Body of pancreas (tissue), 4 donors: ENCODE measurements at regions not wholly inside any gene's neighbourhood (a gene's known extent, or its start where the extent isn't known, plus 50 kb on each side); places are given as distances from the start of the nearest gene placed in this dataset.

Experiments
- ATAC-seq: fragments of 150-250 bp; one replicate; pipeline ENCODE4 v1.9.1; 2016
- DNase-seq, 4 donors: peaks; one replicate each; pipeline ENCODE4 v3.0.0-alpha.2; 2019
- H3K27ac ChIP-seq, 4 donors: fragments of 200-600 bp; sonication (generic); 1 replicate in 3 of 4; 2 replicates in 1 of 4; pipeline versions ENCODE4 v1.5.1 to v1.6.1; 2016 to 2019; ENCODE audit warnings: mild to moderate bottlenecking in 1 of 4, mixed read lengths in 1 of 4, moderate library complexity in 1 of 4
- H3K27me3 ChIP-seq, 2 donors: fragments of 200-600 bp; sonication (generic); one replicate each; pipeline ENCODE4 v1.6.0; 2016; ENCODE audit warnings: mild to moderate bottlenecking in 1 of 2
- H3K36me3 ChIP-seq, 2 donors: fragments of 200-600 bp; sonication (generic); replicated peaks in 1 of 2; 2 replicates each; pipeline ENCODE4 v1.5.1; 2016; ENCODE audit warnings: low read depth in 2 of 2; ENCODE audit not compliant: insufficient read depth in 1 of 2
- H3K4me1 ChIP-seq: fragments of 200-600 bp; sonication (generic); one replicate; pipeline ENCODE4 v1.6.0; 2016
- H3K4me3 ChIP-seq, 2 donors: fragments of 200-600 bp; sonication (generic); 1 replicate in 1 of 2; 2 replicates in 1 of 2; pipeline ENCODE4 v1.5.1; 2016 to 2019
- H3K9me3 ChIP-seq, 3 donors: fragments of 200-600 bp; sonication (generic); 1 replicate in 2 of 3; 2 replicates in 1 of 3; pipeline ENCODE4 v1.5.1; 2016
- CTCF ChIP-seq, 7 experiments: fragments of 450-650 bp in 4 of 7; fragments of 200-600 bp in 3 of 7; sonication (generic) in 3 of 7; IDR thresholded peaks; one replicate each; pipeline ENCODE4 v1.5.1; 2016 to 2019; ENCODE audit warnings: antibody characterized with exemption in 7 of 7
- POLR2A ChIP-seq, 3 donors: fragments of 450-650 bp; IDR thresholded peaks; one replicate each; pipeline ENCODE4 v1.6.1; 2016; ENCODE audit warnings: antibody characterized with exemption in 3 of 3, mild to moderate bottlenecking in 2 of 3
- WGBS, 2 donors: methylation state at CpG; one replicate each; pipeline ENCODE4 v1.1.5; 2017; 5-methylcytosine and 5-hydroxymethylcytosine counted together
- intact Hi-C: fragments of 100-400 bp; cut with DNase I; formaldehyde crosslinking; loops from one replicate; pipeline ENCODE4 v1.15.1; 2023

DNA sequence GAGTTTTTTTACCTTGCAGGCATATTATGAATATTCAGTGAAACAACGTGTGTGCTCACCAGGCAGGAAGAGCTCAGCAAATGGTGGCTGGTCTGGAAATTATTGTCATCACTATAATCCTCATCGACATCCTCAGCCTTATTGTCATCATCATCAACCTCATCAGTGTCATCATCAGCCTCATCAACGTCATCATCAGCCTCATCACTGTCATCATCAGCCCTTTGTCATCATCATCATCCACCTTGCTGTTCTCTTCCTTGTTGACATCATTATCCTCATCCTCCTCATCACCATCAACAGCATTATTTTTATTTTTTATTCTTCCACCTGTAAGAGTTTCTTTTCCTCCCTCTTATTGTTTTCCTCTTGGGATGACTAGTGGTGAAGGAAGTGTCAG, 142.3 kb upstream of the GPR26 start:
- intact Hi-C loops = no loop called here
- no peak overlapping the region for H3K4me3 ChIP-seq
- H3K36me3 ChIP-seq = no peaks in the 10 kb centered on the region
- ATAC-seq (no peak), DNase-seq (no peak)
- WGBS, 2 donors = 60 to 65% methylated on average over 3 of the region's 3 CpGs
- no peak for TF ChIP-seq CTCF (IDR thresholded peaks at IDR 0.05)
- no peak for TF ChIP-seq POLR2A (IDR thresholded peaks at IDR 0.05)
- H3K4me1 ChIP-seq = no peaks in the 10 kb centered on the region
- no peak overlapping the region for H3K27ac ChIP-seq
- no peaks in the 10 kb centered on the region for H3K9me3 ChIP-seq
- no peaks in the 10 kb centered on the region for H3K27me3 ChIP-seq

DNA sequence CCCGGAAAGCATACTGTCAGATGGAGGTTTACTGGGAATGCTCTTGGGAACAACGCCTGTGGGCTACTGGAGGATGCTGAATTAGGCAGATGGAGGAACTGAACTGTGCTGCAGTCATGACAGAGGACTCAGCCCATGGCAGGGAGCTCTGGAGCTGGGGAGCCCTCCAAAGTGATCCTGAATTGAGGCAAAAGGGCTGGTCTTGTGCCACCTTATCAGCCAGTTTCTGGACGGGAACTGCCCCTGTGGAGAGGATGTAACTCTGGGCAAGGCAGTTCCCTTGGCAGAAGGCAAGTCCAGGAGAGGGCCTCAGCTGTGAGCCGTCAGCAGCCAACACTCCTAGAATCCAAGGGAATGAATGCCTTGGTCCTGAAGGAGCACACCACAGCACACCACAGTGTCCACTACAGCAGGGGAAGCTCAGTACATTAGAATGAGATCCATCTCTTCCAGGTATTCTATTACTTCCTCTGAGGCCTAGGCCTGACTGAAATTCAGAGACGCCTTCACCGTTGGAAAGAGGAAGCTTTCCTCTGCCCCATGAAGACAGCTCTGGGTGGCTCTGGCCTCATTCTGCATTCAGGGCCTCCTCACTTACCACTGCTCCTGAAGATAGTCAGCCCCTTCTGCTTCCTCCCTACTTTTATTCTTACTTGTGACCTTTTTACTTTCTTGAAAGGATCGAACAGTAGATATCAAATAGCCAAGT, 139.6 kb upstream of the GPR26 start:
- ATAC-seq (no peak), DNase-seq (no peak)
- WGBS, 2 donors = 70 to 77% methylated on average over 7 of the region's 7 CpGs
- Histone ChIP-seq H3K27me3 (no peaks in the 10 kb centered on the region), H3K27ac (no peak overlapping the region), H3K4me1 (no peaks in the 10 kb centered on the region), H3K36me3 (no peaks in the 10 kb centered on the region), H3K4me3 (no peak overlapping the region), H3K9me3 (no peaks in the 10 kb centered on the region)
- no peak for TF ChIP-seq CTCF (IDR thresholded peaks at IDR 0.05)
- TF ChIP-seq POLR2A (IDR thresholded peaks at IDR 0.05) = no peak
- intact Hi-C loops = no loop called here

DNA sequence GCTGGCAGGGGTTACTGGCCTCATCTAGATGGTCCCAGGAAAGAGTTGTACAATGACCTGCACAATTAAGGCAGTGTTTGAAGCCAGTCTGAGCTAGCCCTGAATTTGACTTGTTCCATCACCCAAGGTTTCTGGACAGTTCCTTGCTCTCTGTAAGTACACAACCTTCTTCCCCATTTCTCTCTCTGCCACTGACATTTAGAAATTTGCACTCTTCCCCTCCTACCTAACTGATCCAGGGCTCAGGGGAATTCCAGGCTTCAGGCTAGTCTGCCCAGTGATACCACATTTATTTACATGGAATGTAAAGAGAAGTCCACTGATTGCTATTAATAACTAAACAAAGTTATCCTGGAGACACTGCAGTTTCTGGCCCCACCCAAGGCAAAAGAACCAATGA, 139.0 kb upstream of the GPR26 start:
- intact Hi-C loops = no loop called here
- no peak for TF ChIP-seq POLR2A (IDR thresholded peaks at IDR 0.05)
- TF ChIP-seq CTCF (IDR thresholded peaks at IDR 0.05) = no peak
- no peak for ATAC-seq

DNA sequence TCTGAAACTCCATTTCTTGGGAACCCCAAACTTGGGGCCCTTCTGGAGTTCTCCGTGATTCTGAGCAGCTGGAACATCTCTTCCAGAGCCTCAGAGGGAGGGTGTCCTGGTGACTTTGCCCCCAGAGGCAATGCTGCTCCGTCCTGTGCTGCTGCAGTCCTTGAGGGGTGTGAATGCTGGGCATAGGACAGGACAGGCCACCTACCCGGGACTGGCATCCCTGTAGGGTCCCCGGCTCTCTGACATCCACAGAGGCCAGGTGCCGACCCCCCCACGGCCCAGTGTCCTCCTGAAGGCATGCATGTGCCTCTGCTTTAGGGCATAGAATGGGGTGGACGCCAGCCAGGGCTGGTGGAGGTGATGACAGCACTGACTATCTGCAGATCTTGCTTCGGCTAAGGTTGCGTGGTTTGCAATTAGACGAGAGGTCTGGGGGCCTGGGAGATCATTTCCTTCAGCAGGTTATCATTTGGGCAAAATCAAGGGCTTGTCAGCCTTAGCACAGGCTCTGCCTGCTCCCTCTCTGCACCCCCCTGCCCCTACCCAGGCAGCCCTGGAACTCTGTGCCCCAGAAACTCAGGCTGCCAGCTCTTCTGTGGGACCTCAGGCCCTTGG, 136.9 kb upstream of the GPR26 start:
- Histone ChIP-seq H3K27me3 (no peaks in the 10 kb centered on the region), H3K27ac (no peak overlapping the region), H3K4me1 (no peaks in the 10 kb centered on the region), H3K4me3 (no peak overlapping the region), H3K36me3 (no peaks in the 10 kb centered on the region), H3K9me3 (no peaks in the 10 kb centered on the region)
- no peak for TF ChIP-seq POLR2A (IDR thresholded peaks at IDR 0.05)
- no peak for TF ChIP-seq CTCF (IDR thresholded peaks at IDR 0.05)
- WGBS, 2 donors = 46 to 73% methylated on average over 3 to 9 of the region's 10 CpGs
- no peak for ATAC-seq
- DNase-seq = no peak
- intact Hi-C loops = no loop called here

More for the DNA sequence above, 139.0 kb upstream of the GPR26 start:
- H3K4me3 ChIP-seq = no peak overlapping the region
- H3K9me3 ChIP-seq = no peaks in the 10 kb centered on the region
- H3K27me3 ChIP-seq = no peaks in the 10 kb centered on the region
- no peaks in the 10 kb centered on the region for H3K4me1 ChIP-seq
- no peaks in the 10 kb centered on the region for H3K36me3 ChIP-seq
- no peak overlapping the region for H3K27ac ChIP-seq
- DNase-seq = no peak
